ENCODE measurements at regions not wholly inside any gene's neighbourhood (a gene's known extent, or its start where the extent isn't known, plus 50 kb on each side); places are given as distances from the start of the nearest gene placed in this dataset.

DNA sequence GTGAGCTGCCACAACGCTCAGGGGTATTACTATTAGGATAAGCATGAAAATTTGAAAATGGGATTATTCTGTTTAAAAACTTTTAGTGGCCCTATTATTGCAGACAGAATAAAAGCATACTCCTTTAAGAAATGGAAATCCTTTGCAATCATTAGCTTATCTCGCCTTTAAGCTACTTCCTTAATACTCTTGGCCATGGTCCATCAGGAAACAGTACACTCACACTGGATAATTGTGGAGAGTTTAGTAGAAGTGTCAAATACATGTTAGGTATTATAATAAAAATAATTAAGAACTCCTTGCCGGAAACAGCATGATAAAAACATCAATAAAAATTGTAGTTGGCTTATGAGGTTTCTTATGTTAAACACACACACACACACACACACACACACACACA is 100.4 kb upstream of the PPFIA2 start:
- CTCF ChIA-PET, result no interaction called here
- TF ChIP-seq, protein P1, sequence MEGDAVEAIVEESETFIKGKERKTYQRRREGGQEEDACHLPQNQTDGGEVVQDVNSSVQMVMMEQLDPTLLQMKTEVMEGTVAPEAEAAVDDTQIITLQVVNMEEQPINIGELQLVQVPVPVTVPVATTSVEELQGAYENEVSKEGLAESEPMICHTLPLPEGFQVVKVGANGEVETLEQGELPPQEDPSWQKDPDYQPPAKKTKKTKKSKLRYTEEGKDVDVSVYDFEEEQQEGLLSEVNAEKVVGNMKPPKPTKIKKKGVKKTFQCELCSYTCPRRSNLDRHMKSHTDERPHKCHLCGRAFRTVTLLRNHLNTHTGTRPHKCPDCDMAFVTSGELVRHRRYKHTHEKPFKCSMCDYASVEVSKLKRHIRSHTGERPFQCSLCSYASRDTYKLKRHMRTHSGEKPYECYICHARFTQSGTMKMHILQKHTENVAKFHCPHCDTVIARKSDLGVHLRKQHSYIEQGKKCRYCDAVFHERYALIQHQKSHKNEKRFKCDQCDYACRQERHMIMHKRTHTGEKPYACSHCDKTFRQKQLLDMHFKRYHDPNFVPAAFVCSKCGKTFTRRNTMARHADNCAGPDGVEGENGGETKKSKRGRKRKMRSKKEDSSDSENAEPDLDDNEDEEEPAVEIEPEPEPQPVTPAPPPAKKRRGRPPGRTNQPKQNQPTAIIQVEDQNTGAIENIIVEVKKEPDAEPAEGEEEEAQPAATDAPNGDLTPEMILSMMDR (IDR thresholded peaks at IDR 0.05), result no peak
- no peak for TF ChIP-seq POLR2AphosphoS5 (IDR thresholded peaks at IDR 0.05; ENCODE audit: low read depth, low read length)
- no peak for TF ChIP-seq SIN3A (IDR thresholded peaks at IDR 0.05; ENCODE audit: borderline replicate concordance, insufficient read depth, low read depth, low read length)
- TF ChIP-seq TCF7L2 (IDR thresholded peaks at IDR 0.05; ENCODE audit: low read depth, low read length), result no peak
- TF ChIP-seq, protein P2, sequence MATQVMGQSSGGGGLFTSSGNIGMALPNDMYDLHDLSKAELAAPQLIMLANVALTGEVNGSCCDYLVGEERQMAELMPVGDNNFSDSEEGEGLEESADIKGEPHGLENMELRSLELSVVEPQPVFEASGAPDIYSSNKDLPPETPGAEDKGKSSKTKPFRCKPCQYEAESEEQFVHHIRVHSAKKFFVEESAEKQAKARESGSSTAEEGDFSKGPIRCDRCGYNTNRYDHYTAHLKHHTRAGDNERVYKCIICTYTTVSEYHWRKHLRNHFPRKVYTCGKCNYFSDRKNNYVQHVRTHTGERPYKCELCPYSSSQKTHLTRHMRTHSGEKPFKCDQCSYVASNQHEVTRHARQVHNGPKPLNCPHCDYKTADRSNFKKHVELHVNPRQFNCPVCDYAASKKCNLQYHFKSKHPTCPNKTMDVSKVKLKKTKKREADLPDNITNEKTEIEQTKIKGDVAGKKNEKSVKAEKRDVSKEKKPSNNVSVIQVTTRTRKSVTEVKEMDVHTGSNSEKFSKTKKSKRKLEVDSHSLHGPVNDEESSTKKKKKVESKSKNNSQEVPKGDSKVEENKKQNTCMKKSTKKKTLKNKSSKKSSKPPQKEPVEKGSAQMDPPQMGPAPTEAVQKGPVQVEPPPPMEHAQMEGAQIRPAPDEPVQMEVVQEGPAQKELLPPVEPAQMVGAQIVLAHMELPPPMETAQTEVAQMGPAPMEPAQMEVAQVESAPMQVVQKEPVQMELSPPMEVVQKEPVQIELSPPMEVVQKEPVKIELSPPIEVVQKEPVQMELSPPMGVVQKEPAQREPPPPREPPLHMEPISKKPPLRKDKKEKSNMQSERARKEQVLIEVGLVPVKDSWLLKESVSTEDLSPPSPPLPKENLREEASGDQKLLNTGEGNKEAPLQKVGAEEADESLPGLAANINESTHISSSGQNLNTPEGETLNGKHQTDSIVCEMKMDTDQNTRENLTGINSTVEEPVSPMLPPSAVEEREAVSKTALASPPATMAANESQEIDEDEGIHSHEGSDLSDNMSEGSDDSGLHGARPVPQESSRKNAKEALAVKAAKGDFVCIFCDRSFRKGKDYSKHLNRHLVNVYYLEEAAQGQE (IDR thresholded peaks at IDR 0.05; ENCODE audit: insufficient read depth in 1 of 2, low read depth in 2 of 2, low read length in 1 of 2), result no peak

DNA sequence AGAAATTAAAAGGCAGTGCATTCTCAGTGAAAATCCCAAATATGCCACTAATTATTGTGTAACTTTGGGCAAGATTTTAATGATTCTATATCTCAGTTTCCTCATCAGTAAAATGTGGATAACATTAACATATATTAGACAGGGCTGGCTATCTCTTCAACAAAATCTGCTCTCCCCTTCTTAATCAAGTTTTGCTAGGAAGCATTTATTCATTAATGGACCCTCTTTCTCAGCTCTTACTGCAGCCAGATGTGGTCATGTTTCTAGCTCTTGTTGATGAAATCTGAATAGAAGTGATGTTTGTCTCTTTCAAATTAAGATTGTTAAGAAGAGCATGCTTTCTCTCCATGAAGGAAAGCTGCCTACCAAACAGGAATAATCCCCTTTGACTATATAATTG is 84.4 kb upstream of the PPFIA2 start:
- no peak overlapping the region for H3K27ac ChIP-seq (ENCODE audit: low read length)
- TF ChIP-seq TCF7L2 (IDR thresholded peaks at IDR 0.05; ENCODE audit: low read depth, low read length) (no peak), SIN3A (IDR thresholded peaks at IDR 0.05; ENCODE audit: borderline replicate concordance, insufficient read depth, low read depth, low read length) (no peak), POLR2AphosphoS5 (IDR thresholded peaks at IDR 0.05; ENCODE audit: low read depth, low read length) (no peak)
- TF ChIP-seq, protein P2 (IDR thresholded peaks at IDR 0.05; ENCODE audit: insufficient read depth in 1 of 2, low read depth in 2 of 2, low read length in 1 of 2), result no peak
- TF ChIP-seq, protein P1 (IDR thresholded peaks at IDR 0.05), result no peak
- in situ Hi-C loops (cut with HindIII; ENCODE audit: low pct_unique_long_range_greater_than_20kb, low sequenced_read_pairs), result no loop called here
- ATAC-seq (no peak), DNase-seq (ENCODE audit: low read depth, low spot score) (no peak)
- H3K4me3 ChIP-seq (ENCODE audit: low read depth in 2 of 2, low read length in 2 of 2), result no peak overlapping the region
- intact Hi-C loops (cut with micrococcal nuclease; ENCODE audit: unreplicated experiment), result no loop called here
- H3K36me3 ChIP-seq (ENCODE audit: control insufficient read depth, insufficient read depth, low read length), result no peaks in the 10 kb centered on the region
- CTCF ChIA-PET, result no interaction called here
- no peaks in the 10 kb centered on the region for H3K4me1 ChIP-seq (ENCODE audit: control insufficient read depth, insufficient read depth, low read length)
- H3K27me3 ChIP-seq (ENCODE audit: control insufficient read depth, insufficient read depth, low read length), result no peaks in the 10 kb centered on the region
- POLR2A ChIA-PET, result no interaction called here
- no peaks in the 10 kb centered on the region for H3K9me3 ChIP-seq (ENCODE audit: control insufficient read depth, insufficient read depth, low read depth, low read length)
- BruUV-seq (replicated peaks), result no TSS peak

More for the DNA sequence above, 100.4 kb upstream of the PPFIA2 start:
- H3K27me3 ChIP-seq (ENCODE audit: control insufficient read depth, insufficient read depth, low read length), result no peaks in the 10 kb centered on the region
- no peaks in the 10 kb centered on the region for H3K36me3 ChIP-seq (ENCODE audit: control insufficient read depth, insufficient read depth, low read length)
- in situ Hi-C loops (cut with HindIII; ENCODE audit: low pct_unique_long_range_greater_than_20kb, low sequenced_read_pairs), result no loop called here
- no peaks in the 10 kb centered on the region for H3K9me3 ChIP-seq (ENCODE audit: control insufficient read depth, insufficient read depth, low read depth, low read length)
- no peak overlapping the region for H3K27ac ChIP-seq (ENCODE audit: low read length)
- ATAC-seq (no peak), DNase-seq (ENCODE audit: low read depth, low spot score) (no peak)
- H3K4me1 ChIP-seq (ENCODE audit: control insufficient read depth, insufficient read depth, low read length), result no peaks in the 10 kb centered on the region
- POLR2A ChIA-PET, result no interaction called here
- no peak overlapping the region for H3K4me3 ChIP-seq (ENCODE audit: low read depth in 2 of 2, low read length in 2 of 2)
- BruUV-seq (replicated peaks), result no TSS peak
- intact Hi-C loops (cut with micrococcal nuclease; ENCODE audit: unreplicated experiment), result no loop called here
